ENCODE measurements at regions not wholly inside any gene's neighbourhood (a gene's known extent, or its start where the extent isn't known, plus 50 kb on each side); places are given as distances from the start of the nearest gene placed in this dataset.

DNA sequence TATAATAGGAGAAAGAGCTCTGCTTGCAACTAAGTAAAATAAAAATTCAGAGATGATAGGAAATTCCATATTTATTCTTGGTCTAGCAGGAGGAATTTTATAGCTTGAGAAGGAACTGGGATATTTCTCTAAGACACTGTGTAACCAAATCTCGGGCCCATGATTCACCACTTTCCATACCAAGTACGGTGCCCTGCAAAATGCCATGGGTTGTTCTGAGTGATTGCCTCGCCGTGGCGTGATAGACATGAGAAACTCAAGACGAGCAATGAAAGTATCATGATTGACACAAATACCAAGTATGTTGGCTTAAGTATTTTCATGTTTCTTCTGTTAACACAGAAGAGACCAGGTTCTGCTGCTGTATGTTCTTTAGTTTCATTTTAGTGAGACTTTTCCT, 167.2 kb downstream of the LMO4 start:
- TF ChIP-seq POLR2A (IDR thresholded peaks at IDR 0.05) (no peak), POLR2AphosphoS5 (IDR thresholded peaks at IDR 0.05) (no peak)
- TF ChIP-seq, protein P1, sequence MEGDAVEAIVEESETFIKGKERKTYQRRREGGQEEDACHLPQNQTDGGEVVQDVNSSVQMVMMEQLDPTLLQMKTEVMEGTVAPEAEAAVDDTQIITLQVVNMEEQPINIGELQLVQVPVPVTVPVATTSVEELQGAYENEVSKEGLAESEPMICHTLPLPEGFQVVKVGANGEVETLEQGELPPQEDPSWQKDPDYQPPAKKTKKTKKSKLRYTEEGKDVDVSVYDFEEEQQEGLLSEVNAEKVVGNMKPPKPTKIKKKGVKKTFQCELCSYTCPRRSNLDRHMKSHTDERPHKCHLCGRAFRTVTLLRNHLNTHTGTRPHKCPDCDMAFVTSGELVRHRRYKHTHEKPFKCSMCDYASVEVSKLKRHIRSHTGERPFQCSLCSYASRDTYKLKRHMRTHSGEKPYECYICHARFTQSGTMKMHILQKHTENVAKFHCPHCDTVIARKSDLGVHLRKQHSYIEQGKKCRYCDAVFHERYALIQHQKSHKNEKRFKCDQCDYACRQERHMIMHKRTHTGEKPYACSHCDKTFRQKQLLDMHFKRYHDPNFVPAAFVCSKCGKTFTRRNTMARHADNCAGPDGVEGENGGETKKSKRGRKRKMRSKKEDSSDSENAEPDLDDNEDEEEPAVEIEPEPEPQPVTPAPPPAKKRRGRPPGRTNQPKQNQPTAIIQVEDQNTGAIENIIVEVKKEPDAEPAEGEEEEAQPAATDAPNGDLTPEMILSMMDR (IDR thresholded peaks at IDR 0.05): no peak

Data from suprapubic skin (tissue), 4 donors.